ENCODE measurements at regions not wholly inside any gene's neighbourhood (a gene's known extent, or its start where the extent isn't known, plus 50 kb on each side); places are given as distances from the start of the nearest gene placed in this dataset.

GRCh38 chr4:20176881-20177280, 74.8 kb upstream of the SLIT2 start (continued):
- TF ChIP-seq PAX8 (IDR thresholded peaks at IDR 0.05) (no peak), JUND (IDR thresholded peaks at IDR 0.05; ENCODE audit: low read depth, low read length) (no peak), WRNIP1 (IDR thresholded peaks at IDR 0.05; ENCODE audit: borderline replicate concordance, low read depth, low read length) (no peak), GABPA (IDR thresholded peaks at IDR 0.05; ENCODE audit: low read depth) (no peak), ZNF274 (IDR thresholded peaks at IDR 0.05; ENCODE audit: insufficient read depth, insufficient read length) (no peak), ZNF384 (IDR thresholded peaks at IDR 0.05; ENCODE audit: borderline replicate concordance, low read depth, low read length) (no peak), MEF2B (IDR thresholded peaks at IDR 0.05; ENCODE audit: partially characterized antibody, poor library complexity, severe bottlenecking) (no peak), STAT3 (IDR thresholded peaks at IDR 0.05; ENCODE audit: low read depth, low read length) (no peak)

DNA sequence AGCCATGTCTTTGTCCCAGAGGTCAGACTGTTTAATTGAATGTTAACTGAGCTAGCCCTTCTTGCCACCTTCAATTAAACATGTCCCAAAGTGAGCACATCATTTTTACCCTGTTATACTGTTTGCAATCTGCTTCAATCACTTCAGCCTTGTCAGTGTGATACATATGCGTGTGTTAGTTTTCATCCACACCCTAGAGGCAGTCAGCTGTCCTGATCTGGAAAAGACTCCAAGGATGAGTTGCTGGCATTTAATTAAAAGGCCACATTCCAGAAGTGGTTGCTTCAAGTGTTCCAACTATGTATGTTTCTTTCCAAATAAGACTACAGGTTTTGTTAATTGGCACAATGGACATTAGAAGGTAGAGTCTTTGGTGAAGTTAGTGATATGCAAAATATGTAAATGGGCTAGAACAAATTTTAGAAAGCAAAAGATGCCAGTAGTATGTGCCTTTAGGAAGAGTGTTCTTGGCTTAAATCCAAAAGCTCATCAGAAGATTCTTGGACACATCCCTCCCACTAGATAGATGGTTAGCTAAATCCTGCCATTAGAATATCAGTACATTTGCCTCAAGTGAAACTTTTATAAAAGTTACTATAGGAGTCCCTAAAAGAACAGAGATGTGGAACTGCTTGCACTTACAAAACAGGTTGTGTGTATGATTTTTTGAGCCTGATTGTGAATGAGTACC, 79.5 kb upstream of the SLIT2 start:
- ChIA-PET RAD21 (ENCODE audit: unreplicated experiment) (no interaction called here), CTCF (no interaction called here), POLR2A (no interaction called here), SMC1A (ENCODE audit: uncharacterized antibody, unreplicated experiment) (no interaction called here)
- H3K27me3 ChIP-seq (replicated peaks in 1 of 2; ENCODE audit: control insufficient read depth in 2 of 2, insufficient read depth in 2 of 2, low read length in 1 of 2) = no peaks in the 10 kb centered on the region
- in situ Hi-C loops (cut with MboI) = no loop called here
- H3K9me3 ChIP-seq (replicated peaks; ENCODE audit: control insufficient read depth, insufficient read depth, low read length) = no peaks in the 10 kb centered on the region
- intact Hi-C loops (cut with micrococcal nuclease; ENCODE audit: unreplicated experiment) = no loop called here
- ATAC-seq (no peak), FAIRE-seq (no peak), DNase-seq (ENCODE audit: low read depth, low spot score) (no peak)
- BruUV-seq (replicated peaks) = no TSS peak
- no peak overlapping the region for H3K4me3 ChIP-seq
- WGBS (ENCODE audit: insufficient coverage, insufficient replicate concordance, low lambda C conversion rate, missing lambda C conversion rate) = 14% methylated on average over 1 of the region's 1 CpG
- H3K36me3 ChIP-seq (ENCODE audit: control insufficient read depth in 2 of 2, insufficient read depth in 2 of 2, low read length in 1 of 2) = no peaks in the 10 kb centered on the region
- H3K4me1 ChIP-seq (ENCODE audit: control insufficient read depth, insufficient read depth, low read length) = no peaks in the 10 kb centered on the region
- no peak overlapping the region for H3K4me2 ChIP-seq (ENCODE audit: control insufficient read depth, insufficient read depth)
- H2AFZ ChIP-seq (ENCODE audit: control insufficient read depth, low read depth, low read length) = no peak overlapping the region
- no peak for TF ChIP-seq ZBTB4 (CRISPR knock-in tag; IDR thresholded peaks at IDR 0.05)
- TF ChIP-seq KDM1A (IDR thresholded peaks at IDR 0.05; ENCODE audit: borderline replicate concordance) = no peak
- TF ChIP-seq ZNF622 (IDR thresholded peaks at IDR 0.05) = no peak
- no peak for TF ChIP-seq BMI1 (IDR thresholded peaks at IDR 0.05; ENCODE audit: borderline replicate concordance)
- no peak for TF ChIP-seq SMAD1 (IDR thresholded peaks at IDR 0.05; ENCODE audit: low read depth, partially characterized antibody)
- TF ChIP-seq JUND (IDR thresholded peaks at IDR 0.05; ENCODE audit: low read depth, low read length) = no peak
- no peak for TF ChIP-seq MTA2 (IDR thresholded peaks at IDR 0.05; ENCODE audit: low read depth)
- no peak for TF ChIP-seq BRCA1 (IDR thresholded peaks at IDR 0.05; ENCODE audit: low read depth, low read length)
- TF ChIP-seq POLR2A (IDR thresholded peaks at IDR 0.05; ENCODE audit: low read depth, low read length) = no peak
- no peak for TF ChIP-seq ZNF207 (IDR thresholded peaks at IDR 0.05; ENCODE audit: borderline replicate concordance)
- TF ChIP-seq, protein P1, sequence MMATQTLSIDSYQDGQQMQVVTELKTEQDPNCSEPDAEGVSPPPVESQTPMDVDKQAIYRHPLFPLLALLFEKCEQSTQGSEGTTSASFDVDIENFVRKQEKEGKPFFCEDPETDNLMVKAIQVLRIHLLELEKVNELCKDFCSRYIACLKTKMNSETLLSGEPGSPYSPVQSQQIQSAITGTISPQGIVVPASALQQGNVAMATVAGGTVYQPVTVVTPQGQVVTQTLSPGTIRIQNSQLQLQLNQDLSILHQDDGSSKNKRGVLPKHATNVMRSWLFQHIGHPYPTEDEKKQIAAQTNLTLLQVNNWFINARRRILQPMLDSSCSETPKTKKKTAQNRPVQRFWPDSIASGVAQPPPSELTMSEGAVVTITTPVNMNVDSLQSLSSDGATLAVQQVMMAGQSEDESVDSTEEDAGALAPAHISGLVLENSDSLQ (IDR thresholded peaks at IDR 0.05) = no peak
- TF ChIP-seq CBX3 (IDR thresholded peaks at IDR 0.05; ENCODE audit: borderline replicate concordance, low read depth) = no peak
- no peak overlapping the region for H3K27ac ChIP-seq (ENCODE audit: control insufficient read depth, insufficient read depth)
- no peak overlapping the region for H3K9ac ChIP-seq (ENCODE audit: control insufficient read depth, insufficient read depth, low read length)
- H3K79me2 ChIP-seq (ENCODE audit: control insufficient read depth, insufficient read depth, low read length) = no peaks in the 10 kb centered on the region
- no peaks in the 10 kb centered on the region for H4K20me1 ChIP-seq (ENCODE audit: control insufficient read depth, insufficient read depth)

Data from GM12878 (cell line).